Right lobe of liver (tissue), 6 donors: ENCODE measurements at regions not wholly inside any gene's neighbourhood (a gene's known extent, or its start where the extent isn't known, plus 50 kb on each side); places are given as distances from the start of the nearest gene placed in this dataset.

ENCODE experiments used
- ATAC-seq, 4 donors: fragments of 200-7000 bp; cut with Tn5 transposase; one replicate each; pipeline ENCODE4 v1.9.1; 2020; ENCODE audit warnings: mild to moderate bottlenecking in 4 of 4, moderate library complexity in 4 of 4
- DNase-seq, 3 donors: peaks; one replicate each; pipeline ENCODE4 v3.0.0-alpha.2; 2020
- H3K27ac ChIP-seq, 3 donors: fragments of 200-600 bp; one replicate each; pipeline ENCODE4 v1.8.0; 2022
- H3K27me3 ChIP-seq, 2 donors: fragments of 200-600 bp; one replicate each; pipeline ENCODE4 v1.8.0; 2022
- H3K36me3 ChIP-seq, 4 donors: fragments of 200-600 bp; sonication (generic) in 1 of 4; one replicate each; pipeline versions ENCODE4 v1.5.1 to v1.8.0; 2017 to 2022; ENCODE audit warnings: control low read depth in 1 of 4
- H3K4me1 ChIP-seq, 4 donors: fragments of 200-600 bp; sonication (generic) in 1 of 4; one replicate each; pipeline versions ENCODE4 v1.5.1 to v1.8.0; 2017 to 2022; ENCODE audit warnings: control low read depth in 1 of 4
- H3K4me3 ChIP-seq, 3 donors: fragments of 200-600 bp; one replicate each; pipeline ENCODE4 v1.8.0; 2022
- H3K9me3 ChIP-seq, 4 donors: fragments of 200-600 bp; sonication (generic) in 1 of 4; one replicate each; pipeline versions ENCODE4 v1.5.1 to v1.8.0; 2017 to 2022; ENCODE audit warnings: control low read depth in 1 of 4
- POLR2A ChIP-seq: fragments of 450-650 bp; IDR thresholded peaks from one replicate; pipeline ENCODE4 v1.6.1; 2017; ENCODE audit warnings: antibody characterized with exemption, mild to moderate bottlenecking
- WGBS: methylation state at CpG from one replicate; pipeline ENCODE4 v1.1.6; 2018; ENCODE audit warnings: low coverage, low lambda C conversion rate; ENCODE audit not compliant: insufficient coverage; ENCODE audit errors: missing lambda C conversion rate; 5-methylcytosine and 5-hydroxymethylcytosine counted together
- intact Hi-C, 2 donors: fragments of 100-400 bp; cut with DNase I; formaldehyde crosslinking; loops; one replicate each; pipeline versions ENCODE4 v1.11.2 to v1.14.1; 2022
- TF ChIP-seq, protein P1 (sequence below), 4 donors: fragments of 200-600 bp in 3 of 4; fragments of 450-650 bp in 1 of 4; IDR thresholded peaks; one replicate each; pipeline versions ENCODE4 v1.5.1 to v1.8.0; 2016 to 2022; ENCODE audit warnings: antibody characterized with exemption in 4 of 4, mild to moderate bottlenecking in 2 of 4
- donor health status: DM: no; HTN: yes; CAD: no.
- donor health status: DM: no; HTN: no; CAD: no.
- donor health status: DM: no; HTN: no; CAD: no.
- donor health status: DM: no; HTN: yes; CAD: no.
- donor health status: DM: no; HTN: yes; CAD: no.

DNA sequence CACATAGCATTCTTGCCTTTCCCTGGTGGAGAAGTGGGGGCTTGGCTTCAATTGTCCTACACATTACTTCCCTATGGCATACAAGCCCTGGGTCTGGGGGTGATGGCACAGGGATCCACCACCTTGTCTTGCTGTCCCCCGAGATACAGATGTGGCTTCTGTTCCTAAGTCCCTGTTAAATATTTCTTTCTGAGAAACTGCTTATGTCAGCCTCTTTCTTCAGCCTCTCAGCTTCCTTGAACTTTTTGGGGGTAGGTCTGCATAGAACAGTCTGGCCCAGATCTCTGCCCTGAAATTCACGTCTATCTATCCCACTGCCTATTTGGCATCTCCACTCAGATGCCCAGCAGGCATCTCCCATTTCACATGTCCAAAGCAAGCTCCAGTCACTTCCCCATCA lies 177.4 kb downstream of the SCP2D1 start:
- DNase-seq (no peak), ATAC-seq (no peak)
- Histone ChIP-seq H3K27ac (no peak overlapping the region), H3K4me3 (no peak overlapping the region), H3K4me1 (no peaks in the 10 kb centered on the region), H3K36me3 (no peaks in the 10 kb centered on the region), H3K9me3 (no peaks in the 10 kb centered on the region), H3K27me3 (no peaks in the 10 kb centered on the region)
- TF ChIP-seq, protein P1, sequence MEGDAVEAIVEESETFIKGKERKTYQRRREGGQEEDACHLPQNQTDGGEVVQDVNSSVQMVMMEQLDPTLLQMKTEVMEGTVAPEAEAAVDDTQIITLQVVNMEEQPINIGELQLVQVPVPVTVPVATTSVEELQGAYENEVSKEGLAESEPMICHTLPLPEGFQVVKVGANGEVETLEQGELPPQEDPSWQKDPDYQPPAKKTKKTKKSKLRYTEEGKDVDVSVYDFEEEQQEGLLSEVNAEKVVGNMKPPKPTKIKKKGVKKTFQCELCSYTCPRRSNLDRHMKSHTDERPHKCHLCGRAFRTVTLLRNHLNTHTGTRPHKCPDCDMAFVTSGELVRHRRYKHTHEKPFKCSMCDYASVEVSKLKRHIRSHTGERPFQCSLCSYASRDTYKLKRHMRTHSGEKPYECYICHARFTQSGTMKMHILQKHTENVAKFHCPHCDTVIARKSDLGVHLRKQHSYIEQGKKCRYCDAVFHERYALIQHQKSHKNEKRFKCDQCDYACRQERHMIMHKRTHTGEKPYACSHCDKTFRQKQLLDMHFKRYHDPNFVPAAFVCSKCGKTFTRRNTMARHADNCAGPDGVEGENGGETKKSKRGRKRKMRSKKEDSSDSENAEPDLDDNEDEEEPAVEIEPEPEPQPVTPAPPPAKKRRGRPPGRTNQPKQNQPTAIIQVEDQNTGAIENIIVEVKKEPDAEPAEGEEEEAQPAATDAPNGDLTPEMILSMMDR (IDR thresholded peaks at IDR 0.05) = no peak
- no peak for TF ChIP-seq POLR2A
- intact Hi-C loops = no loop called here
- WGBS = 54% methylated on average over 2 of the region's 2 CpGs

- ATAC-seq (no peak), DNase-seq (no peak)
- TF ChIP-seq POLR2A = no peak
- TF ChIP-seq, protein P1 (IDR thresholded peaks at IDR 0.05) = no peak
- H3K9me3 ChIP-seq = no peaks in the 10 kb centered on the region
- no peak overlapping the region for H3K27ac ChIP-seq
- H3K36me3 ChIP-seq = no peaks in the 10 kb centered on the region
- no peak overlapping the region for H3K4me3 ChIP-seq
- no CpG with 5 or more reads among the region's 1 CpG for WGBS
- intact Hi-C loops = no loop called here
- H3K4me1 ChIP-seq = no peaks in the 10 kb centered on the region
- H3K27me3 ChIP-seq = no peaks in the 10 kb centered on the region
Observed at GRCh38 chr20:18992418-18992817, 178.8 kb downstream of the SCP2D1 start.

- H3K9me3 ChIP-seq = no peaks in the 10 kb centered on the region
- no peaks in the 10 kb centered on the region for H3K36me3 ChIP-seq
- TF ChIP-seq, protein P1 (IDR thresholded peaks at IDR 0.05) = no peak
- TF ChIP-seq POLR2A = no peak
- H3K4me1 ChIP-seq = no peaks in the 10 kb centered on the region
- intact Hi-C loops = no loop called here
- no peaks in the 10 kb centered on the region for H3K27me3 ChIP-seq
- 55% methylated on average over 3 of the region's 3 CpGs for WGBS
- H3K27ac ChIP-seq = no peak overlapping the region
- no peak for ATAC-seq
- H3K4me3 ChIP-seq = no peak overlapping the region
- no peak for DNase-seq
Observed at GRCh38 chr20:18995455-18995854, 181.9 kb downstream of the SCP2D1 start.

DNA sequence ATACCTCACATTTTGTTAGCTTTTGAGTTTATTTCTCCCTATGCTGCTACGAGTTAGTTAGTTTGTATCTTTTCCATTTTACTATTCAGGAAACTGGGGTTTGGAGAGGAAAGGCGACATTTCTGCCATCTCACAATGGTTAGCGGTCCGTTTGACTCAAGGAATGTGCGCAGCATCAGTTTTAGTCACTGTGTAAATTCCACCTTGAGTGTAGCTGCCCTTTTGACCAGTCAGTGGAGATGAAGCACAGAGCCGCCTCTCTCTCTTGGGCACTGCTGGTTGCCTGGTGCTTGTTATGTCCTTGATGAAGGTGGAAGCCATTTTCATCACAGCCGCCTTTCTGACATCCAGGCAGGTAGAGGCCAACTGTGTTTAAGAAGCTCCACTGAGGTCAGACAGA lies 185.5 kb downstream of the SCP2D1 start:
- no peaks in the 10 kb centered on the region for H3K4me1 ChIP-seq
- DNase-seq = no peak
- intact Hi-C loops = no loop called here

More for the DNA sequence above, 185.5 kb downstream of the SCP2D1 start:
- ATAC-seq = no peak
- 83% methylated on average over 5 of the region's 7 CpGs for WGBS
- no peak overlapping the region for H3K27ac ChIP-seq
- TF ChIP-seq, protein P1 (IDR thresholded peaks at IDR 0.05) = no peak
- no peak for TF ChIP-seq POLR2A
- H3K9me3 ChIP-seq = no peaks in the 10 kb centered on the region
- no peaks in the 10 kb centered on the region for H3K36me3 ChIP-seq
- H3K4me3 ChIP-seq = no peak overlapping the region
- no peaks in the 10 kb centered on the region for H3K27me3 ChIP-seq
